GM18868 (cell line): ENCODE measurements at regions not wholly inside any gene's neighbourhood (a gene's known extent, or its start where the extent isn't known, plus 50 kb on each side); places are given as distances from the start of the nearest gene placed in this dataset.

ENCODE experiments used
- ATAC-seq: cut with Tn5 transposase; IDR thresholded peaks from one replicate; pipeline ENCODE4 v1.9.1; 2021; ENCODE audit warnings: mild to moderate bottlenecking, moderate library complexity; ENCODE audit not compliant: unreplicated experiment

- ATAC-seq, result no peak
Observed at GRCh38 chr18:72692086-72692485, 147.9 kb upstream of the CBLN2 start.

GRCh38 chr18:72687736-72688135, 143.6 kb upstream of the CBLN2 start:
- no peak for ATAC-seq

GRCh38 chr18:72675394-72675793, 131.3 kb upstream of the CBLN2 start:
- no peak for ATAC-seq

- peak; percentile 96 for ATAC-seq
Observed at GRCh38 chr18:72674710-72675109, 130.6 kb upstream of the CBLN2 start.

GRCh38 chr18:72673242-72673641, 129.1 kb upstream of the CBLN2 start:
- ATAC-seq, result no peak

- ATAC-seq, result peak; percentile 33
Observed at GRCh38 chr18:72672364-72673184, 128.4 kb upstream of the CBLN2 start.

GRCh38 chr18:72667932-72668331, 123.8 kb upstream of the CBLN2 start:
- ATAC-seq, result no peak

- peak; percentile 98 for ATAC-seq
Observed at GRCh38 chr18:72652990-72653593, 109.0 kb upstream of the CBLN2 start.

- ATAC-seq, result no peak
Observed at GRCh38 chr18:72651033-72651432, 106.9 kb upstream of the CBLN2 start.

- ATAC-seq, result no peak
Observed at GRCh38 chr18:72648481-72648960, 104.4 kb upstream of the CBLN2 start.

GRCh38 chr18:72648079-72648478, 103.9 kb upstream of the CBLN2 start:
- no peak for ATAC-seq

GRCh38 chr18:72640557-72640956, 96.4 kb upstream of the CBLN2 start:
- no peak for ATAC-seq

- no peak for ATAC-seq
Observed at GRCh38 chr18:72638376-72638775, 94.2 kb upstream of the CBLN2 start.

- ATAC-seq, result no peak
Observed at GRCh38 chr18:72637721-72638120, 93.6 kb upstream of the CBLN2 start.

- no peak for ATAC-seq
Observed at GRCh38 chr18:72637299-72637698, 93.2 kb upstream of the CBLN2 start.

- ATAC-seq, result no peak
Observed at GRCh38 chr18:72636611-72637010, 92.5 kb upstream of the CBLN2 start.

GRCh38 chr18:72634500-72634899, 90.4 kb upstream of the CBLN2 start:
- ATAC-seq, result no peak

GRCh38 chr18:72630991-72631390, 86.8 kb upstream of the CBLN2 start:
- ATAC-seq, result no peak

GRCh38 chr18:72623444-72623843, 79.3 kb upstream of the CBLN2 start:
- ATAC-seq, result no peak

- ATAC-seq, result no peak
Observed at GRCh38 chr18:72613534-72613930, 69.4 kb upstream of the CBLN2 start.

GRCh38 chr18:72612894-72613533, 68.9 kb upstream of the CBLN2 start:
- ATAC-seq, result peak; percentile 97

GRCh38 chr18:72605376-72605775, 61.2 kb upstream of the CBLN2 start:
- ATAC-seq, result no peak
